ENCODE measurements at regions not wholly inside any gene's neighbourhood (a gene's known extent, or its start where the extent isn't known, plus 50 kb on each side); places are given as distances from the start of the nearest gene placed in this dataset.

DNA sequence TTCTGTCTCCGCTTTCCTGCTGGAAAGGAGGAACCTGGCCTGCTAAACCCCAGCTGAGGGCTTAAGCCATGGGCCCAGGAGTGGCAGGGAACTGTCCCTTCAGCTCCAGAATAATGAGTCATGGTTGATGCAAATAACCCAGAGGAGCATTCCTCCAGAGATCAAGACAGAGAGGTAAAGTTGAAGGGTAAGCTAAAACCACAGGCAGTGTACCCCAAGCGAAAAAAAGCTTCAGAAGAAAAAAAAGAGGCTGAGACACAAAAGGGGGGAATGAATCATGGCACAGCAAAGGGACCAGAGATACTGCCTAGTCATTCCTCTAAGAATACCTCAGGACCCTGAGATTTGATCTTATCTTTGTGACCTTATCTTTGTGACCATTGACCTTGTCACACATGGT, 199.5 kb upstream of the TAS2R1 start:
- H4K20me1 ChIP-seq (ENCODE audit: insufficient read depth, low read length), result no peaks in the 10 kb centered on the region
- H3K36me3 ChIP-seq (ENCODE audit: control insufficient read depth, insufficient read depth, low read length), result no peaks in the 10 kb centered on the region
- no peak for ATAC-seq (ENCODE audit: low read depth)
- H2AK9ac ChIP-seq (replicated peaks; ENCODE audit: low read depth, low read length, poor library complexity), result no peak overlapping the region
- no peak overlapping the region for H2AK5ac ChIP-seq (ENCODE audit: low read depth, low read length)
- H3K9me1 ChIP-seq (ENCODE audit: insufficient read depth, low read length), result no peaks in the 10 kb centered on the region
- H3K4me3 ChIP-seq (ENCODE audit: insufficient read depth, low read depth, low read length), result no peak overlapping the region
- DNase-seq, result no peak
- no TSS peak for BruUV-seq (replicated peaks)
- no peaks in the 10 kb centered on the region for H3K27me3 ChIP-seq (ENCODE audit: control insufficient read depth, insufficient read depth, low read length)
- H3K79me1 ChIP-seq (ENCODE audit: low read depth in 1 of 2, low read length in 2 of 2), result no peaks in the 10 kb centered on the region
- no peak overlapping the region for H2BK120ac ChIP-seq (ENCODE audit: low read depth, low read length)
- no peak overlapping the region for H4K8ac ChIP-seq (ENCODE audit: low read depth in 2 of 2, low read length in 2 of 2)
- no peak overlapping the region for H3K9ac ChIP-seq (ENCODE audit: low read depth, low read length)
- intact Hi-C loops (cut with micrococcal nuclease), result no loop called here
- H3K27ac ChIP-seq (ENCODE audit: insufficient read depth, low read length), result no peak overlapping the region
- TF ChIP-seq RAD21 (IDR thresholded peaks at IDR 0.05; ENCODE audit: low read length) (no peak), CHD1 (IDR thresholded peaks at IDR 0.05; ENCODE audit: low read depth, low read length) (no peak), RCOR1 (IDR thresholded peaks at IDR 0.05; ENCODE audit: insufficient replicate concordance, low read length) (no peak), MXI1 (IDR thresholded peaks at IDR 0.05; ENCODE audit: borderline replicate concordance, low read depth, low read length) (no peak), MAFK (IDR thresholded peaks at IDR 0.05; ENCODE audit: low read depth, low read length) (no peak), BHLHE40 (IDR thresholded peaks at IDR 0.05; ENCODE audit: low read depth, low read length) (no peak), POLR2A (IDR thresholded peaks at IDR 0.05; ENCODE audit: low read depth, low read length) (no peak), NFE2L2 (IDR thresholded peaks at IDR 0.05; ENCODE audit: low read depth, low read length) (no peak), RFX5 (IDR thresholded peaks at IDR 0.05; ENCODE audit: low read depth, low read length) (no peak)
- TF ChIP-seq, protein P1, sequence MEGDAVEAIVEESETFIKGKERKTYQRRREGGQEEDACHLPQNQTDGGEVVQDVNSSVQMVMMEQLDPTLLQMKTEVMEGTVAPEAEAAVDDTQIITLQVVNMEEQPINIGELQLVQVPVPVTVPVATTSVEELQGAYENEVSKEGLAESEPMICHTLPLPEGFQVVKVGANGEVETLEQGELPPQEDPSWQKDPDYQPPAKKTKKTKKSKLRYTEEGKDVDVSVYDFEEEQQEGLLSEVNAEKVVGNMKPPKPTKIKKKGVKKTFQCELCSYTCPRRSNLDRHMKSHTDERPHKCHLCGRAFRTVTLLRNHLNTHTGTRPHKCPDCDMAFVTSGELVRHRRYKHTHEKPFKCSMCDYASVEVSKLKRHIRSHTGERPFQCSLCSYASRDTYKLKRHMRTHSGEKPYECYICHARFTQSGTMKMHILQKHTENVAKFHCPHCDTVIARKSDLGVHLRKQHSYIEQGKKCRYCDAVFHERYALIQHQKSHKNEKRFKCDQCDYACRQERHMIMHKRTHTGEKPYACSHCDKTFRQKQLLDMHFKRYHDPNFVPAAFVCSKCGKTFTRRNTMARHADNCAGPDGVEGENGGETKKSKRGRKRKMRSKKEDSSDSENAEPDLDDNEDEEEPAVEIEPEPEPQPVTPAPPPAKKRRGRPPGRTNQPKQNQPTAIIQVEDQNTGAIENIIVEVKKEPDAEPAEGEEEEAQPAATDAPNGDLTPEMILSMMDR (conservative IDR thresholded peaks at IDR 0.05; ENCODE audit: low read depth, low read length), result no peak
- TF ChIP-seq, protein P2, sequence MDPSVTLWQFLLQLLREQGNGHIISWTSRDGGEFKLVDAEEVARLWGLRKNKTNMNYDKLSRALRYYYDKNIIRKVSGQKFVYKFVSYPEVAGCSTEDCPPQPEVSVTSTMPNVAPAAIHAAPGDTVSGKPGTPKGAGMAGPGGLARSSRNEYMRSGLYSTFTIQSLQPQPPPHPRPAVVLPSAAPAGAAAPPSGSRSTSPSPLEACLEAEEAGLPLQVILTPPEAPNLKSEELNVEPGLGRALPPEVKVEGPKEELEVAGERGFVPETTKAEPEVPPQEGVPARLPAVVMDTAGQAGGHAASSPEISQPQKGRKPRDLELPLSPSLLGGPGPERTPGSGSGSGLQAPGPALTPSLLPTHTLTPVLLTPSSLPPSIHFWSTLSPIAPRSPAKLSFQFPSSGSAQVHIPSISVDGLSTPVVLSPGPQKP (IDR thresholded peaks at IDR 0.05; ENCODE audit: borderline replicate concordance, low read depth, low read length), result no peak
- no peaks in the 10 kb centered on the region for H3K9me3 ChIP-seq (ENCODE audit: control insufficient read depth, insufficient read depth, low read length)
- WGBS, 2 experiments (ENCODE audit: extremely low coverage in 2 of 2, insufficient read length in 1 of 2), result 83% methylated on average over 1 of the region's 2 CpGs; no CpG with 5 or more reads in 1 of the 2 experiments
- ChIA-PET POLR2A (ENCODE audit: unreplicated experiment) (no interaction called here), CTCF (no interaction called here)
- no peak overlapping the region for H2AFZ ChIP-seq (replicated peaks; ENCODE audit: low read length, poor library complexity)
- H3K4me2 ChIP-seq (ENCODE audit: low read depth, low read length), result no peak overlapping the region
- H2BK15ac ChIP-seq (ENCODE audit: low read depth, low read length), result no peak overlapping the region
- H3K23ac ChIP-seq (ENCODE audit: low read depth, low read length), result no peak overlapping the region
- no peak overlapping the region for H2BK5ac ChIP-seq (ENCODE audit: low read depth, low read length, poor library complexity, severe bottlenecking)
- no peak overlapping the region for H4K5ac ChIP-seq (ENCODE audit: low read depth, low read length)
- H3K4ac ChIP-seq (ENCODE audit: low read depth, low read length), result no peak overlapping the region
- H4K91ac ChIP-seq (ENCODE audit: insufficient read depth, low read depth, low read length), result no peak overlapping the region
- in situ Hi-C loops (cut with MboI; ENCODE audit: low sequenced_read_pairs), result no loop called here
- H3K4me1 ChIP-seq (ENCODE audit: control insufficient read depth, insufficient read depth, low read length), result no peaks in the 10 kb centered on the region; the same call in 1 of the 2 replicates
- dilution Hi-C loops (cut with HindIII; ENCODE audit: low sequenced_read_pairs, unreplicated experiment), result no loop called here
- no peak overlapping the region for H2BK20ac ChIP-seq (ENCODE audit: low read depth, low read length)
- no peak overlapping the region for H3K56ac ChIP-seq (ENCODE audit: extremely low read depth, insufficient read depth, low read length)
- no peak overlapping the region for H3K14ac ChIP-seq (replicated peaks; ENCODE audit: low read depth, low read length)
- no peak overlapping the region for H3K18ac ChIP-seq (ENCODE audit: low read depth, low read length)

Data from IMR-90 (cell line).